ENCODE measurements at regions not wholly inside any gene's neighbourhood (a gene's known extent, or its start where the extent isn't known, plus 50 kb on each side); places are given as distances from the start of the nearest gene placed in this dataset.

- Histone ChIP-seq H3K4me1 (no peaks in the 10 kb centered on the region), H3K27ac (no peak overlapping the region), H3K27me3 (no peaks in the 10 kb centered on the region), H3K4me3 (no peak overlapping the region), H3K9me3 (no peaks in the 10 kb centered on the region), H3K36me3 (no peaks in the 10 kb centered on the region)
- TF ChIP-seq, protein P1, sequence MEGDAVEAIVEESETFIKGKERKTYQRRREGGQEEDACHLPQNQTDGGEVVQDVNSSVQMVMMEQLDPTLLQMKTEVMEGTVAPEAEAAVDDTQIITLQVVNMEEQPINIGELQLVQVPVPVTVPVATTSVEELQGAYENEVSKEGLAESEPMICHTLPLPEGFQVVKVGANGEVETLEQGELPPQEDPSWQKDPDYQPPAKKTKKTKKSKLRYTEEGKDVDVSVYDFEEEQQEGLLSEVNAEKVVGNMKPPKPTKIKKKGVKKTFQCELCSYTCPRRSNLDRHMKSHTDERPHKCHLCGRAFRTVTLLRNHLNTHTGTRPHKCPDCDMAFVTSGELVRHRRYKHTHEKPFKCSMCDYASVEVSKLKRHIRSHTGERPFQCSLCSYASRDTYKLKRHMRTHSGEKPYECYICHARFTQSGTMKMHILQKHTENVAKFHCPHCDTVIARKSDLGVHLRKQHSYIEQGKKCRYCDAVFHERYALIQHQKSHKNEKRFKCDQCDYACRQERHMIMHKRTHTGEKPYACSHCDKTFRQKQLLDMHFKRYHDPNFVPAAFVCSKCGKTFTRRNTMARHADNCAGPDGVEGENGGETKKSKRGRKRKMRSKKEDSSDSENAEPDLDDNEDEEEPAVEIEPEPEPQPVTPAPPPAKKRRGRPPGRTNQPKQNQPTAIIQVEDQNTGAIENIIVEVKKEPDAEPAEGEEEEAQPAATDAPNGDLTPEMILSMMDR (IDR thresholded peaks at IDR 0.05), result no peak
- no peak for ATAC-seq
- DNase-seq, result no peak
- intact Hi-C loops (cut with DNase I), result no loop called here
These were observed 396.7 kb upstream of the HS6ST1 start for GRCh38 chr2:128715360-128715759.

DNA sequence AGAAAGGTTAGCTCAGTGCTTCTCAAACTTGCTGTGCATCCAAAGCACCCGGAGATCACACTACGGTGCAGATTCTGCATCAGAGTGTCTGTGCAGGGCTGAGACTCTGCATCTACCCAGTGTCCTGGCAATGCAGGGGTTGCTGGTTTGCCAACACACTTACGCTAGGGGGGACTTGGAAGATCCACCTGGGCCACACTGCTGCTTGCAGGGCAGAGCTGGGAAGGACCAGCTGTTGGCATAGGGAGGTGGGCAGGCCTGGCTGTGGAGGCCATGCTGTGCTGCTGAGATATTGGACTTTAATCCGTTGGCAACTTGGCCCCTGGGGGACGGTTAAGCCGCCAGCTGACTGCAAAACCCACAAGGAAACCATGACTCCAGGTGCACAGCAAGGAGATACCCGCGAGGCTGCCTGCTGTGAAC lies 397.6 kb upstream of the HS6ST1 start:
- Histone ChIP-seq H3K27me3 (no peaks in the 10 kb centered on the region), H3K27ac (no peak overlapping the region), H3K36me3 (no peaks in the 10 kb centered on the region), H3K9me3 (no peaks in the 10 kb centered on the region), H3K4me3 (no peak overlapping the region), H3K4me1 (no peaks in the 10 kb centered on the region)
- ATAC-seq (no peak), DNase-seq (no peak)
- intact Hi-C loops (cut with DNase I), result no loop called here
- TF ChIP-seq, protein P1 (IDR thresholded peaks at IDR 0.05), result no peak

- intact Hi-C loops (cut with DNase I), result no loop called here
- H3K9me3 ChIP-seq, result no peaks in the 10 kb centered on the region
- no peaks in the 10 kb centered on the region for H3K4me1 ChIP-seq
- no peaks in the 10 kb centered on the region for H3K27me3 ChIP-seq
- no peak overlapping the region for H3K4me3 ChIP-seq
- no peak overlapping the region for H3K27ac ChIP-seq
- ATAC-seq (no peak), DNase-seq (no peak)
- TF ChIP-seq, protein P1 (IDR thresholded peaks at IDR 0.05), result no peak
- H3K36me3 ChIP-seq, result no peaks in the 10 kb centered on the region
These were observed 399.4 kb upstream of the HS6ST1 start for GRCh38 chr2:128717758-128718710.

- DNase-seq, result no peak
- H3K36me3 ChIP-seq, result no peaks in the 10 kb centered on the region
- TF ChIP-seq, protein P1 (IDR thresholded peaks at IDR 0.05), result peak; percentile 11
- H3K4me3 ChIP-seq, result no peak overlapping the region
- H3K27ac ChIP-seq, result no peak overlapping the region
- no peaks in the 10 kb centered on the region for H3K9me3 ChIP-seq
- no peaks in the 10 kb centered on the region for H3K4me1 ChIP-seq
- H3K27me3 ChIP-seq, result no peaks in the 10 kb centered on the region
- no peak for ATAC-seq
- intact Hi-C loops (cut with DNase I), result no loop called here
These were observed 401.7 kb upstream of the HS6ST1 start for GRCh38 chr2:128720080-128721022.

DNA sequence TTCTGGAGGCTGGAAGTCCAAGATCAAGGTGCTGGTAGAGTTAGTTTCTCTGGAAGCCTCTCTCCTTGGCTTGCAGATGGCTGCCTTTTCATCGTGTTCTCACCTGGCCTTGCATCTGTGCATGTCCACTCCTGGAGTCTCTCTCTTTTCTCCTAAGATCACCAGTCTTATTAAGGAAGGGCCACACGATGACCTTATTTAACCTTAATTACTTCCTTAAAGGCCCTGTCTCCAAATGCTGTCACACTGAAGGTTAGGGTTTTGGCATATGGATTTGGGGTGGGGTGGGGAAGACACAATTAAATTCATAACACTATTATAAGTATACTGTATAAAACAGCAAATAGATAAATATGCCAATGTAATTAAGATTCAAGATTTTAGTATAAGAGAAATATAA lies 402.4 kb upstream of the HS6ST1 start:
- TF ChIP-seq, protein P1 (IDR thresholded peaks at IDR 0.05), result no peak
- Histone ChIP-seq H3K36me3 (no peaks in the 10 kb centered on the region), H3K4me1 (no peaks in the 10 kb centered on the region), H3K9me3 (no peaks in the 10 kb centered on the region), H3K27me3 (no peaks in the 10 kb centered on the region), H3K4me3 (no peak overlapping the region), H3K27ac (no peak overlapping the region)
- no peak for ATAC-seq
- no peak for DNase-seq
- intact Hi-C loops (cut with DNase I), result no loop called here
